ENCODE measurements at regions not wholly inside any gene's neighbourhood (a gene's known extent, or its start where the extent isn't known, plus 50 kb on each side); places are given as distances from the start of the nearest gene placed in this dataset.
"Not testable (repeated sequence)": the region's sequence is repeated elsewhere in the genome, so short reads cannot be mapped to it uniquely, and the experiment has no call there.

- H3K36me3 ChIP-seq = no peaks in the 10 kb centered on the region
- no peaks in the 10 kb centered on the region for H3K27me3 ChIP-seq
- peak in 1 of 2 donors; percentile 38 for DNase-seq (ENCODE audit: low read depth in 1 of 2, low spot score in 1 of 2)
- TF ChIP-seq CTCF (IDR thresholded peaks at IDR 0.05; ENCODE audit: low read depth, low read length) = no peak
- H3K4me1 ChIP-seq (ENCODE audit: low read depth) = peaks cover 18% of the 10 kb centered on the region
- no peak overlapping the region for H3K4me3 ChIP-seq
- H3K27ac ChIP-seq = no peak overlapping the region
- no peaks in the 10 kb centered on the region for H3K9me3 ChIP-seq (ENCODE audit: low read depth)
Measured at GRCh38 chr12:16789204-16789790, 183.3 kb upstream of the LMO3 start.

DNA sequence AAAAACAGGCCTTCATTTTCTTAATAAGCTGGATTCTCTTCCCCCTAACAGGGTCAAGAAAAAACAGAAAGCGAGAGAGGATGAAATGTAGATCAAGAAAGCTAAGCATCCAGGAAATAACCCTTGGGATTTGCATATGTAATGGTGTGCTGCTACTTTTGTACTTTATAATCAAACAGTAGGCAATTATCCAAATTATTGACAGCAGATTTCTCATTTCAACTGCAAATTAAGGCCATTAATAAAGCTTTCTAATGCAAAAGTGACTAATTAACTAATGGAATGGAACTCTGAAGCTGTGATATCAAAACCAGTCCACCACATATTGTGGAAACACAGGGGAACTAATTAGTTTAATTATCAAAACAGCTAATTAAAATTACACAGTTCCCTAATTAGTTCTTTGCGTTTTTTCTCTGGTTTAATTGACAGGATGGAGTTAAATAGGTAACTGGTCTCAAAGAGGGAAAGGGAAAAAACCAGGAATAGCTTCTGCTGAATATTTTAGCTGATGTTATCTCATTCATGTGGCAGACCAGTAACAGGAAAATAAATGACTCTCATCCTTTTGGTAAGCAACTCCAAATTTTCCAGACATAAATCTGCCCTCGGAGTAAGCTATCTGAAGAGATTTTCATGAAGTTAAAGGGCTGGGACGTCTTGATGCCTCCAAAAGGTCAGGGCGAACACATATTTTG is 182.7 kb upstream of the LMO3 start:
- TF ChIP-seq CTCF (IDR thresholded peaks at IDR 0.05; ENCODE audit: low read depth, low read length) = no peak
- H3K4me1 ChIP-seq (ENCODE audit: low read depth) = peaks cover 18% of the 10 kb centered on the region
- no peak overlapping the region for H3K4me3 ChIP-seq
- no peak overlapping the region for H3K27ac ChIP-seq
- no peaks in the 10 kb centered on the region for H3K9me3 ChIP-seq (ENCODE audit: low read depth)
- H3K27me3 ChIP-seq = no peaks in the 10 kb centered on the region
- H3K36me3 ChIP-seq = no peaks in the 10 kb centered on the region
- DNase-seq (ENCODE audit: low read depth in 1 of 2, low spot score in 1 of 2) = no peak

DNA sequence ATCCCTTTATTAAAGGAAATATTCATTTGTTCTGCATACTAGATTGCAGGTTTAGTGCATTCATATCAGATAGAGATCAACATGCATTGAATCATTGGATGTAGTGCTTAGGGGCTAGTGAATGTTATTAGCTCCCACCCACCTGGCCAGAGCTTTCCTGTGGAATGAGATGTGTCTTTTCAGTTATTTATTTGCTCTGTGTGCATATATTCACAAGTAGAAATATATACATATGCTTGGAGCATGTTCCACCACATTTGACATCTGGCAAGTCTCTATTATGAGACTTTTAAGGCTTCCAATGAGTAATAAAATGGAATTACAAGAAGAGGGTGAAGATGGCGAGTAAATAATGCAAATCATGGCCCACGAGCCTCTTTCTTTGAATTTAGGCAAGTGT is 180.0 kb upstream of the LMO3 start:
- no peaks in the 10 kb centered on the region for H3K9me3 ChIP-seq (ENCODE audit: low read depth)
- H3K4me3 ChIP-seq = no peak overlapping the region
- no peak for DNase-seq (ENCODE audit: low read depth in 1 of 2, low spot score in 1 of 2)
- H3K4me1 ChIP-seq (ENCODE audit: low read depth) = peaks cover 18% of the 10 kb centered on the region
- TF ChIP-seq CTCF (IDR thresholded peaks at IDR 0.05; ENCODE audit: low read depth, low read length) = no peak
- no peak overlapping the region for H3K27ac ChIP-seq
- H3K36me3 ChIP-seq = no peaks in the 10 kb centered on the region
- H3K27me3 ChIP-seq = no peaks in the 10 kb centered on the region

GRCh38 chr12:16785524-16785923 is 179.6 kb upstream of the LMO3 start:
- TF ChIP-seq CTCF (IDR thresholded peaks at IDR 0.05; ENCODE audit: low read depth, low read length) = no peak
- Histone ChIP-seq H3K36me3 (no peaks in the 10 kb centered on the region), H3K9me3 (ENCODE audit: low read depth) (no peaks in the 10 kb centered on the region), H3K4me1 (ENCODE audit: low read depth) (peaks cover 18% of the 10 kb centered on the region), H3K27ac (no peak overlapping the region), H3K27me3 (no peaks in the 10 kb centered on the region), H3K4me3 (no peak overlapping the region)
- DNase-seq (ENCODE audit: low read depth in 1 of 2, low spot score in 1 of 2) = peak in 1 of 2 donors; percentile 20

DNA sequence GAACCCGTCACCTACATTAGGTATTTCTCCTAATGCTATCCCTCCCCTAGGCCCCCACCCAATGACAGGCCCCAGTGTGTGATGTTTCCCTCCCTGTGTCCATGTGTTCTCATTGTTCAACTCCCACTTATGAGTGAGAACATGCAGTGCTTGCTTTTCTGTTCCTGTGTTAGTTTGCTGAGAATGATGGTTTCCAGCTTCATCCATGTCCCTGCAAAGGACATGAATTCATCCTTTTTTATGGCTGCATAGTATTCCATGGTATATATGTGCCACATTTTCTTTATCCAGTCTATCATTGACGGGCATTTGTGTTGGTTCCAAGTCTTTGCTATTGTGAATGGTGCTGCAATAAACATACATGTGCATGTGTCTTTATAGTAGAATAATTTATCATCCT is 163.2 kb upstream of the LMO3 start:
- H3K4me1 ChIP-seq (ENCODE audit: low read depth); H3K9me3 ChIP-seq (ENCODE audit: low read depth); H3K36me3 ChIP-seq; DNase-seq (ENCODE audit: low read depth in 1 of 2, low spot score in 1 of 2); H3K4me3 ChIP-seq; H3K27ac ChIP-seq; H3K27me3 ChIP-seq: not testable (repeated sequence)

DNA sequence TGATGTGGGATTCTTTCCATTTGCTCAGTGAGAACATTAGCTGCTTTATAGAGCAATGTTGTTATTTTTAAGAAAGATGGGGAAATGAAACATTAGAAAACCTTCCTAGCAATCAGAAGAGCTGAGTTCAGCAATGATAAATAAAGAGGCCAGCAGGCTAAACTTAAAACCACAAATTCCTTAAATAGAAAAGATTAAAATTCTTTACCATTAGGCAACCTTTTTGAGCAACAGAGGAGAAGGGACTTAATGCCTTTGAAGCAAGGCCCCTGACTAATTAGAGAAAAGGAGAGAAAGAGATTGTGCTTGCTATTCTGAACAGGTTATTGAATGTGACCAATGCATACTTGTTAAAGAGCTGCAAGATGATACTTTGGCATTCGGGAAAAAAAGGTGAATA is 160.8 kb upstream of the LMO3 start:
- Histone ChIP-seq H3K36me3 (no peaks in the 10 kb centered on the region), H3K27ac (no peak overlapping the region), H3K4me3 (no peak overlapping the region), H3K4me1 (ENCODE audit: low read depth) (peaks cover 3% of the 10 kb centered on the region), H3K9me3 (ENCODE audit: low read depth) (no peaks in the 10 kb centered on the region), H3K27me3 (no peaks in the 10 kb centered on the region)
- no peak for DNase-seq (ENCODE audit: low read depth in 1 of 2, low spot score in 1 of 2)
- no peak for TF ChIP-seq CTCF (IDR thresholded peaks at IDR 0.05; ENCODE audit: low read depth, low read length)

All from cardiac muscle cell (in vitro differentiated cells and primary cell).